H9 (cell line): ENCODE measurements at regions not wholly inside any gene's neighbourhood (a gene's known extent, or its start where the extent isn't known, plus 50 kb on each side); places are given as distances from the start of the nearest gene placed in this dataset.

Experiments used
- DNase-seq: peaks from one replicate; pipeline ENCODE4 v3.0.0-alpha.2; 2017
- H2AFZ ChIP-seq: one replicate; pipeline ENCODE4 v1.6.1; 2013; ENCODE audit warnings: mild to moderate bottlenecking, low read length, control low read depth, moderate library complexity
- H2AK5ac ChIP-seq: 2 replicates; pipeline ENCODE4 v1.6.1; 2013; ENCODE audit warnings: low read length, control low read depth, mixed read lengths; ENCODE audit not compliant: insufficient read length
- H2BK120ac ChIP-seq: one replicate; pipeline ENCODE4 v1.6.1; 2013; ENCODE audit warnings: low read depth, mild to moderate bottlenecking, low read length, control low read depth, inconsistent platforms; ENCODE audit not compliant: poor library complexity, severe bottlenecking
- H2BK12ac ChIP-seq: 2 replicates; pipeline ENCODE4 v1.6.1; 2013; ENCODE audit warnings: low read length, control low read depth, mixed read lengths, low read depth; ENCODE audit not compliant: insufficient read length
- H2BK15ac ChIP-seq: 2 replicates; pipeline ENCODE4 v1.6.1; 2013; ENCODE audit warnings: low read depth, low read length, control low read depth
- H2BK20ac ChIP-seq: one replicate; pipeline ENCODE4 v1.6.1; 2013; ENCODE audit warnings: low read depth, mild to moderate bottlenecking, low read length, control low read depth, inconsistent platforms; ENCODE audit not compliant: poor library complexity, severe bottlenecking
- H2BK5ac ChIP-seq: 2 replicates; pipeline ENCODE4 v1.6.1; 2013; ENCODE audit warnings: low read length, control low read depth, mixed read lengths; ENCODE audit not compliant: insufficient read length
- H3K14ac ChIP-seq: 2 replicates; pipeline ENCODE4 v1.6.1; 2013; ENCODE audit warnings: low read length, control low read depth; ENCODE audit not compliant: insufficient read depth
- H3K18ac ChIP-seq: 2 replicates; pipeline ENCODE4 v1.6.1; 2013; ENCODE audit warnings: low read depth, mild to moderate bottlenecking, mixed read lengths, low read length, control low read depth; ENCODE audit not compliant: insufficient read length
- H3K23ac ChIP-seq: 2 replicates; pipeline ENCODE4 v1.6.1; 2013; ENCODE audit warnings: low read length, control low read depth, mixed read lengths, low read depth; ENCODE audit not compliant: insufficient read length
- H3K23me2 ChIP-seq: 2 replicates; pipeline ENCODE4 v1.6.1; 2013; ENCODE audit warnings: low read depth, mild to moderate bottlenecking, mixed read lengths, low read length, control low read depth; ENCODE audit not compliant: insufficient read length, poor library complexity, severe bottlenecking
- H3K27ac ChIP-seq: 2 replicates; pipeline ENCODE4 v1.5.1; 2013; ENCODE audit warnings: low read length, control low read depth, mixed read lengths, low read depth; ENCODE audit not compliant: insufficient read length
- H3K27me3 ChIP-seq: 2 replicates; pipeline ENCODE4 v1.6.1; 2013; ENCODE audit warnings: low read length, control low read depth, inconsistent platforms; ENCODE audit not compliant: insufficient read depth
- H3K4ac ChIP-seq: 2 replicates; pipeline ENCODE4 v1.6.1; 2013; ENCODE audit warnings: low read depth, mild to moderate bottlenecking, control low read depth, inconsistent platforms, low read length, moderate library complexity
- H3K4me1 ChIP-seq: 2 replicates; pipeline ENCODE4 v1.6.1; 2013; ENCODE audit warnings: low read length, control low read depth, inconsistent platforms; ENCODE audit not compliant: insufficient read depth
- H3K4me2 ChIP-seq: 2 replicates; pipeline ENCODE4 v1.6.1; 2013; ENCODE audit warnings: low read length, control low read depth, mixed read lengths; ENCODE audit not compliant: insufficient read length, insufficient read depth
- H3K56ac ChIP-seq: 2 replicates; pipeline ENCODE4 v1.6.1; 2013; ENCODE audit warnings: low read depth, mild to moderate bottlenecking, mixed read lengths, low read length, control low read depth; ENCODE audit not compliant: insufficient read length
- H3K79me1 ChIP-seq: 2 replicates; pipeline ENCODE4 v1.6.1; 2013; ENCODE audit warnings: low read depth, mild to moderate bottlenecking, moderate library complexity, low read length, control low read depth, inconsistent platforms; ENCODE audit not compliant: insufficient read depth, poor library complexity, severe bottlenecking
- H3K79me2 ChIP-seq: 2 replicates; pipeline ENCODE4 v1.6.1; 2013; ENCODE audit warnings: low read length, control low read depth, inconsistent platforms; ENCODE audit not compliant: insufficient read depth
- H3K9ac ChIP-seq: 2 replicates; pipeline ENCODE4 v1.6.1; 2013; ENCODE audit warnings: low read length, control low read depth, mixed read lengths; ENCODE audit not compliant: insufficient read length; ENCODE audit errors: extremely low read depth
- H3K9me3 ChIP-seq: one replicate; pipeline ENCODE4 v1.6.1; 2013; ENCODE audit warnings: low read depth, low read length, inconsistent platforms; ENCODE audit not compliant: control insufficient read depth
- H3T11ph ChIP-seq: one replicate; pipeline ENCODE4 v1.6.1; 2013; ENCODE audit warnings: mild to moderate bottlenecking, low read length, control low read depth, inconsistent platforms
- H4K20me1 ChIP-seq: one replicate; pipeline ENCODE4 v1.6.1; 2013; ENCODE audit not compliant: control insufficient read depth, insufficient read length, insufficient read depth
- H4K5ac ChIP-seq: 2 replicates; pipeline ENCODE4 v1.6.1; 2013; ENCODE audit warnings: low read depth, mild to moderate bottlenecking, mixed read lengths, low read length, control low read depth; ENCODE audit not compliant: insufficient read length
- H4K8ac ChIP-seq: replicated peaks from 2 replicates; pipeline ENCODE4 v1.6.1; 2013; ENCODE audit warnings: low read length, control low read depth, mixed read lengths, low read depth; ENCODE audit not compliant: insufficient read length
- H4K91ac ChIP-seq: 2 replicates; pipeline ENCODE4 v1.6.1; 2013; ENCODE audit warnings: low read depth, mild to moderate bottlenecking, moderate library complexity, mixed read lengths, low read length, control low read depth; ENCODE audit not compliant: insufficient read length
- H3K27ac Mint-ChIP-seq, 3 experiments: 2 replicates in 2 of 3; 3 replicates in 1 of 3; pipeline ENCODE4 v1.8.0; 2020 to 2021; ENCODE audit warnings: mixed read lengths in 3 of 3, mild to moderate bottlenecking in 1 of 3, moderate library complexity in 1 of 3
- H3K27me3 Mint-ChIP-seq: 2 replicates; pipeline ENCODE4 v1.8.0; 2021; ENCODE audit warnings: low read depth, mild to moderate bottlenecking, moderate library complexity, mixed read lengths
- H3K36me3 Mint-ChIP-seq, 3 experiments: 2 replicates in 2 of 3; 3 replicates in 1 of 3; pipeline ENCODE4 v1.8.0; 2020 to 2021; ENCODE audit warnings: low read depth in 3 of 3, mixed read lengths in 3 of 3; ENCODE audit not compliant: insufficient read depth in 1 of 3
- H3K4me1 Mint-ChIP-seq, 2 experiments: 2 replicates each; pipeline ENCODE4 v1.8.0; 2020; ENCODE audit warnings: mixed read lengths in 2 of 2
- H3K4me3 Mint-ChIP-seq, 2 experiments: 2 replicates in 1 of 2; 3 replicates in 1 of 2; pipeline ENCODE4 v1.8.0; 2020 to 2021; ENCODE audit warnings: mild to moderate bottlenecking in 2 of 2, mixed read lengths in 2 of 2, moderate library complexity in 1 of 2
- H3K9me3 Mint-ChIP-seq, 2 experiments: 2 replicates in 1 of 2; 3 replicates in 1 of 2; pipeline ENCODE4 v1.8.0; 2020; ENCODE audit warnings: mild to moderate bottlenecking in 2 of 2, mixed read lengths in 2 of 2, moderate library complexity in 1 of 2
- CTCF ChIP-seq: fragments of 200-600 bp; sonication (generic); conservative IDR thresholded peaks from 3 replicates; pipeline ENCODE4 v1.8.0; 2021; ENCODE audit warnings: antibody characterized with exemption, mild to moderate bottlenecking
- WGBS: extraction: QIAGEN DNeasy Blood & Tissue Kit; methylation state at CpG from one replicate; pipeline ENCODE4 v1.1.7; 2013; ENCODE audit warnings: missing lambda C conversion rate, low lambda C conversion rate, mixed read lengths; ENCODE audit not compliant: insufficient read length; ENCODE audit errors: extremely low coverage; 5-methylcytosine and 5-hydroxymethylcytosine counted together

GRCh38 chr3:6287088-6287875 is 573.6 kb upstream of the GRM7 start:
- Histone ChIP-seq H3K23me2 (no peaks in the 10 kb centered on the region), H4K5ac (no peak overlapping the region), H4K20me1 (no peaks in the 10 kb centered on the region), H3K79me1 (no peaks in the 10 kb centered on the region), H3K23ac (no peak overlapping the region), H3K27me3 (no peaks in the 10 kb centered on the region), H3K79me2 (no peaks in the 10 kb centered on the region), H3K4me2 (no peak overlapping the region), H3K4ac (no peak overlapping the region), H2AFZ (no peak overlapping the region), H2BK5ac (no peak overlapping the region), H2BK15ac (no peak overlapping the region), H2BK120ac (no peak overlapping the region), H4K8ac (no peak overlapping the region), H3K56ac (no peak overlapping the region), H3K18ac (no peak overlapping the region), H2BK12ac (no peak overlapping the region), H2AK5ac (no peak overlapping the region), H3K9me3 (no peaks in the 10 kb centered on the region), H4K91ac (no peak overlapping the region), H3K27ac (no peak overlapping the region), H2BK20ac (no peak overlapping the region), H3K9ac (no peak overlapping the region), H3K14ac (no peak overlapping the region), H3K4me1 (no peaks in the 10 kb centered on the region), H3T11ph (no peak overlapping the region)
- Mint-ChIP-seq H3K36me3 (peaks cover 11 to 17% (median 16%) of the 10 kb centered on the region in 3 experiments), H3K27me3 (no peaks in the 10 kb centered on the region), H3K27ac (no peak overlapping the region), H3K4me3 (no peak overlapping the region), H3K9me3 (peaks cover 27 to 29% of the 10 kb centered on the region in 2 experiments), H3K4me1 (peaks cover 7 to 16% of the 10 kb centered on the region in 2 experiments)
- DNase-seq: no peak
- TF ChIP-seq CTCF: no peak
- WGBS: no CpG with 5 or more reads among the region's 5 CpGs
